ENCODE measurements at regions not wholly inside any gene's neighbourhood (a gene's known extent, or its start where the extent isn't known, plus 50 kb on each side); places are given as distances from the start of the nearest gene placed in this dataset.

- Histone ChIP-seq H3K27ac (no peak overlapping the region), H3K36me3 (ENCODE audit: low read depth) (no peaks in the 10 kb centered on the region), H3K9me3 (ENCODE audit: low read depth) (no peaks in the 10 kb centered on the region), H3F3A (ENCODE audit: insufficient read depth) (no peaks in the 10 kb centered on the region), H3K4me3 (no peak overlapping the region), H2AFZ (no peak overlapping the region), H3K79me2 (ENCODE audit: insufficient read depth) (no peaks in the 10 kb centered on the region), H4K20me1 (ENCODE audit: insufficient read depth) (no peaks in the 10 kb centered on the region), H3K9me2 (ENCODE audit: insufficient read depth) (no peaks in the 10 kb centered on the region), H3K4me2 (ENCODE audit: unreplicated experiment) (no peak overlapping the region), H3K4me1 (ENCODE audit: insufficient read depth) (no peaks in the 10 kb centered on the region), H3K27me3 (replicated peaks; ENCODE audit: insufficient read depth) (no peaks in the 10 kb centered on the region), H3K9ac (no peak overlapping the region)
- 20 to 28% methylated on average over 1 of the region's 1 CpG for WGBS, 2 experiments (ENCODE audit: low coverage in 1 of 2, low lambda C conversion rate in 2 of 2, missing lambda C conversion rate in 2 of 2)
- no peak for DNase-seq
- in situ Hi-C loops (cut with MboI) = no loop called here
- TF ChIP-seq EZH2phosphoT487 (IDR thresholded peaks at IDR 0.05; ENCODE audit: insufficient read depth, low read depth) (no peak), EZH2 (IDR thresholded peaks at IDR 0.05; ENCODE audit: insufficient read depth, poor library complexity, severe bottlenecking) (no peak)
Measured at GRCh38 chr3:181564222-181564621, 147.5 kb upstream of the SOX2 start.

- H3K4me2 ChIP-seq (ENCODE audit: unreplicated experiment) = no peak overlapping the region
- WGBS, 2 experiments (ENCODE audit: low coverage in 1 of 2, low lambda C conversion rate in 2 of 2, missing lambda C conversion rate in 2 of 2) = 37% methylated on average over 12 of the region's 12 CpGs
- no peak overlapping the region for H2AFZ ChIP-seq
- no peaks in the 10 kb centered on the region for H3K4me1 ChIP-seq (ENCODE audit: insufficient read depth)
- H4K20me1 ChIP-seq (ENCODE audit: insufficient read depth) = no peaks in the 10 kb centered on the region
- H3K9me3 ChIP-seq (ENCODE audit: low read depth) = no peaks in the 10 kb centered on the region
- no peaks in the 10 kb centered on the region for H3K79me2 ChIP-seq (ENCODE audit: insufficient read depth)
- no peaks in the 10 kb centered on the region for H3F3A ChIP-seq (ENCODE audit: insufficient read depth)
- TF ChIP-seq EZH2 (IDR thresholded peaks at IDR 0.05; ENCODE audit: insufficient read depth, poor library complexity, severe bottlenecking) = no peak
- TF ChIP-seq EZH2phosphoT487 (IDR thresholded peaks at IDR 0.05; ENCODE audit: insufficient read depth, low read depth) = no peak
- no peak overlapping the region for H3K9ac ChIP-seq
- no peak for DNase-seq
- H3K27ac ChIP-seq = no peak overlapping the region
- H3K4me3 ChIP-seq = no peak overlapping the region
- H3K27me3 ChIP-seq (replicated peaks; ENCODE audit: insufficient read depth) = no peaks in the 10 kb centered on the region
- H3K9me2 ChIP-seq (ENCODE audit: insufficient read depth) = no peaks in the 10 kb centered on the region
- in situ Hi-C loops (cut with MboI) = no loop called here
- H3K36me3 ChIP-seq (ENCODE audit: low read depth) = no peaks in the 10 kb centered on the region
Measured at GRCh38 chr3:181561139-181562031, 150.3 kb upstream of the SOX2 start.

- Histone ChIP-seq H3K27ac (no peak overlapping the region), H3K9me2 (ENCODE audit: insufficient read depth) (no peaks in the 10 kb centered on the region), H3K36me3 (ENCODE audit: low read depth) (no peaks in the 10 kb centered on the region), H2AFZ (no peak overlapping the region), H4K20me1 (ENCODE audit: insufficient read depth) (no peaks in the 10 kb centered on the region), H3K27me3 (replicated peaks; ENCODE audit: insufficient read depth) (no peaks in the 10 kb centered on the region), H3K4me2 (ENCODE audit: unreplicated experiment) (no peak overlapping the region), H3K9me3 (ENCODE audit: low read depth) (no peaks in the 10 kb centered on the region), H3F3A (ENCODE audit: insufficient read depth) (no peaks in the 10 kb centered on the region), H3K4me3 (no peak overlapping the region), H3K4me1 (ENCODE audit: insufficient read depth) (no peaks in the 10 kb centered on the region), H3K9ac (no peak overlapping the region), H3K79me2 (ENCODE audit: insufficient read depth) (no peaks in the 10 kb centered on the region)
- 33 to 35% methylated on average over 2 of the region's 2 CpGs for WGBS, 2 experiments (ENCODE audit: low coverage in 1 of 2, low lambda C conversion rate in 2 of 2, missing lambda C conversion rate in 2 of 2)
- in situ Hi-C loops (cut with MboI) = no loop called here
- DNase-seq = no peak
- TF ChIP-seq EZH2 (IDR thresholded peaks at IDR 0.05; ENCODE audit: insufficient read depth, poor library complexity, severe bottlenecking) = no peak
- TF ChIP-seq EZH2phosphoT487 (IDR thresholded peaks at IDR 0.05; ENCODE audit: insufficient read depth, low read depth) = no peak
Measured at GRCh38 chr3:181558870-181559269, 152.9 kb upstream of the SOX2 start.

- WGBS, 2 experiments (ENCODE audit: low coverage in 1 of 2, low lambda C conversion rate in 2 of 2, missing lambda C conversion rate in 2 of 2) = 6 to 11% methylated on average over 3 of the region's 3 CpGs
- Histone ChIP-seq H3K36me3 (ENCODE audit: low read depth) (no peaks in the 10 kb centered on the region), H3K9ac (no peak overlapping the region), H3K9me2 (ENCODE audit: insufficient read depth) (no peaks in the 10 kb centered on the region), H3K79me2 (ENCODE audit: insufficient read depth) (no peaks in the 10 kb centered on the region), H3K4me3 (no peak overlapping the region), H3F3A (ENCODE audit: insufficient read depth) (no peaks in the 10 kb centered on the region), H3K9me3 (ENCODE audit: low read depth) (no peaks in the 10 kb centered on the region), H3K27ac (no peak overlapping the region), H2AFZ (no peak overlapping the region), H3K27me3 (replicated peaks; ENCODE audit: insufficient read depth) (no peaks in the 10 kb centered on the region), H3K4me1 (ENCODE audit: insufficient read depth) (no peaks in the 10 kb centered on the region), H3K4me2 (ENCODE audit: unreplicated experiment) (no peak overlapping the region), H4K20me1 (ENCODE audit: insufficient read depth) (no peaks in the 10 kb centered on the region)
- in situ Hi-C loops (cut with MboI) = no loop called here
- TF ChIP-seq EZH2 (IDR thresholded peaks at IDR 0.05; ENCODE audit: insufficient read depth, poor library complexity, severe bottlenecking) = no peak
- TF ChIP-seq EZH2phosphoT487 (IDR thresholded peaks at IDR 0.05; ENCODE audit: insufficient read depth, low read depth) = no peak
- DNase-seq = no peak
Measured at GRCh38 chr3:181555681-181556080, 156.0 kb upstream of the SOX2 start.
